ENCODE measurements at regions not wholly inside any gene's neighbourhood (a gene's known extent, or its start where the extent isn't known, plus 50 kb on each side); places are given as distances from the start of the nearest gene placed in this dataset.

DNA sequence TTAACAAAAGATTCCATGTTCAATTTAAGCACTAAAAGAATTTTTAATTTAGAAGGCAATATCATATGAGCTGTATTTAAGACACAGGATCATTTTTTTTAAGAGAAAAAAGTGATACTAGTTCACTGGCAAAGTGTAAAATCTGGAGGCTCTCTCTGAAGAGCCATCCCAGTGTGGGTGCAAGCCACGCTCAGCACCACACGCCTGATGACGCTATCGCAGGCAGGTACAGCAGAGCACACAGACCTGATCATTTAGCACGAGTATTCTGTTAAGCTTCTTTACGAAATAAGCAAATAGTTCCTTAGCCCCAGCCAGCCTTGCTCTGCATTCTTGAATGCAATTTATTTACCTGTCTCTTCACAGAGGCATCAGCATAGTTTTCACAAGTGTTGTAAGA, 198.6 kb downstream of the SIPA1L2 start:
- Histone ChIP-seq H3K4me3 (no peak overlapping the region), H3K36me3 (peaks cover 9% of the 10 kb centered on the region), H3K27me3 (no peaks in the 10 kb centered on the region), H3K9me3 (no peaks in the 10 kb centered on the region), H3K4me1 (peaks cover 0 to 45% of the 10 kb centered on the region in 2 donors), H3K27ac (peak overlapping the region in 1 of 2 donors; percentile 27)
- TF ChIP-seq CTCF (IDR thresholded peaks at IDR 0.05): no peak
- DNase-seq (ENCODE audit: low spot score): no peak

DNA sequence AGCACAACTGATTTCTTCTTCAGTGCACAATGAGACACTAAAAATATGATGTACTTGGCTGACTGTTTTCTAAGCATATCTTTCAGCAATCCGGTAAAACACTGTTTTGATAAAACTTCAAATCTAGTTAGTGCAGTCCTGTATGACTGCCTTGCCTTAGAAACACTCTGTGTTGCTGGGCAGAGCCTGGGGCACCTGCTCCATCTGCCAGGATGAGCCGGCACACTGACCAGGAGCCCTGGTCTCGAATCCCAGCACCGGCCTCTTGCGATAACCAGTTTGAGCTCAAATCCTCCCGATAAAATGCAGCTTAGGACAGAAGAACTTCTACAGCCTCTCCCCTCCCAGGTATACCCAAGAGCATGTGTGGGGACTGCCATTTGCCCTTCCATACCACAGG, 199.5 kb downstream of the SIPA1L2 start:
- peaks cover 16% of the 10 kb centered on the region for H3K36me3 ChIP-seq
- H3K9me3 ChIP-seq: no peaks in the 10 kb centered on the region
- no peak overlapping the region for H3K4me3 ChIP-seq
- no peak for TF ChIP-seq CTCF (IDR thresholded peaks at IDR 0.05)
- DNase-seq (ENCODE audit: low spot score): no peak
- peaks cover 0 to 36% of the 10 kb centered on the region in 2 donors for H3K4me1 ChIP-seq
- no peaks in the 10 kb centered on the region for H3K27me3 ChIP-seq
- H3K27ac ChIP-seq: peak overlapping the region; percentile 4 to 15

GRCh38 chr1:232428786-232429530, 201.0 kb downstream of the SIPA1L2 start:
- DNase-seq (ENCODE audit: low spot score): no peak
- Histone ChIP-seq H3K4me1 (peaks cover 0 to 36% of the 10 kb centered on the region in 2 donors), H3K27me3 (no peaks in the 10 kb centered on the region), H3K27ac (peak overlapping the region in 1 of 2 donors; percentile 41), H3K4me3 (no peak overlapping the region), H3K36me3 (peaks cover 25% of the 10 kb centered on the region), H3K9me3 (no peaks in the 10 kb centered on the region)
- TF ChIP-seq CTCF (IDR thresholded peaks at IDR 0.05): no peak

DNA sequence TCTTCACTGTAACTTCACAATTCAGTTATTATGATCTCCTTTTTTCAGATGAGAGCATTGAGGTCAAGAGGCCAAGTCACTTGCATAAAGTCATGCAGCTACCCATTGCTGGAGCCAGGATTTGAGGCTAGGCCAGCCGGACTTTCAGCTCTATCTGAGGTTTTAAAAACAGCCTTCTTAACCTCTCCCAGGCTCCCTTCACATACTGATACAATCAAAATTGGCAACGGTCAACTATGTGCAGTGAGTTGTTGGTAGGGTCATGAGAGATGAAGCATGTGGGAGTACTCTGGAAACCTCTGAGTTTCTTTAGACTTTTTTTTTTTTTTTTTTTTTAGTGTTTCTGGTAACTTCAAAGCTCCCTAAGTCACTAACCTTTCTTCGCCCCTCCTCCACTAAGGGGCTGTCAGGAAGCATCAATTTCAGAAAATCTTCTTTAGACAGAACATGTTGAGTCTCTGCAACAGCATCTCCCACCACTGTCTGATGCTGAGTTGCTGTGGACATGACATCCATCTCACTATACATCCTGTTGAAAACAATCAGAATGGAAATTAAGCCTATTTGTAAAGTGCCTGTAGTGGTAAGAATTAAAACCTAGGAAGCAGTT, 201.8 kb downstream of the SIPA1L2 start:
- H3K9me3 ChIP-seq: no peaks in the 10 kb centered on the region
- no peak for DNase-seq (ENCODE audit: low spot score)
- H3K4me1 ChIP-seq: peaks cover 0 to 36% of the 10 kb centered on the region in 2 donors
- no peaks in the 10 kb centered on the region for H3K27me3 ChIP-seq
- TF ChIP-seq CTCF (IDR thresholded peaks at IDR 0.05): no peak
- H3K36me3 ChIP-seq: peaks cover 33% of the 10 kb centered on the region
- H3K27ac ChIP-seq: no peak overlapping the region
- H3K4me3 ChIP-seq: no peak overlapping the region

- no peaks in the 10 kb centered on the region for H3K27me3 ChIP-seq
- H3K27ac ChIP-seq: no peak overlapping the region
- peaks cover 0 to 26% of the 10 kb centered on the region in 2 donors for H3K4me1 ChIP-seq
- no peak for DNase-seq (ENCODE audit: low spot score)
- peaks cover 37% of the 10 kb centered on the region for H3K36me3 ChIP-seq
- no peaks in the 10 kb centered on the region for H3K9me3 ChIP-seq
- H3K4me3 ChIP-seq: no peak overlapping the region
- TF ChIP-seq CTCF (IDR thresholded peaks at IDR 0.05): no peak
Measured at GRCh38 chr1:232426801-232427200, 203.1 kb downstream of the SIPA1L2 start.

Data from right atrium auricular region (tissue), 2 donors.